ENCODE measurements at regions not wholly inside any gene's neighbourhood (a gene's known extent, or its start where the extent isn't known, plus 50 kb on each side); places are given as distances from the start of the nearest gene placed in this dataset.

GRCh38 chr14:38882533-38882932 lies 220.5 kb downstream of the SEC23A start:
- no peak for ATAC-seq

More at GRCh38 chr14:38882533-38882932, 220.5 kb downstream of the SEC23A start:
- H3K4me3 Mint-ChIP-seq = no peak overlapping the region
- TF ChIP-seq MLX (CRISPR knock-in tag; IDR thresholded peaks at IDR 0.05) = no peak
- no peak for TF ChIP-seq HMGA2 (CRISPR knock-in tag; IDR thresholded peaks at IDR 0.05)
- TF ChIP-seq GRHL2 (CRISPR knock-in tag; IDR thresholded peaks at IDR 0.05; ENCODE audit: insufficient replicate concordance, severe bottlenecking) = no peak
- no peak for TF ChIP-seq IRF1 (CRISPR knock-in tag; IDR thresholded peaks at IDR 0.05)
- TF ChIP-seq KAT7 (CRISPR knock-in tag; IDR thresholded peaks at IDR 0.05; ENCODE audit: borderline replicate concordance) = no peak
- no peak for TF ChIP-seq E2F4 (CRISPR knock-in tag; IDR thresholded peaks at IDR 0.05; ENCODE audit: borderline replicate concordance, low read depth)
- TF ChIP-seq EMX1 (CRISPR knock-in tag; IDR thresholded peaks at IDR 0.05) = no peak
- no peak for TF ChIP-seq CBFB (CRISPR knock-in tag; IDR thresholded peaks at IDR 0.05; ENCODE audit: low read depth)
- no peak for TF ChIP-seq ZNF671 (CRISPR knock-in tag; IDR thresholded peaks at IDR 0.05)
- no peak for TF ChIP-seq ERG (CRISPR knock-in tag; IDR thresholded peaks at IDR 0.05)
- TF ChIP-seq HMGXB4 (CRISPR knock-in tag; IDR thresholded peaks at IDR 0.05) = no peak
- no peak for TF ChIP-seq ARID4B (CRISPR knock-in tag; IDR thresholded peaks at IDR 0.05; ENCODE audit: borderline replicate concordance)
- TF ChIP-seq SOX15 (CRISPR knock-in tag; IDR thresholded peaks at IDR 0.05) = no peak
- no peak for TF ChIP-seq NFYB (CRISPR knock-in tag; conservative IDR thresholded peaks at IDR 0.05; ENCODE audit: low read depth)
- TF ChIP-seq E2F5 (CRISPR knock-in tag; IDR thresholded peaks at IDR 0.05) = no peak
- no peak for TF ChIP-seq ZNF416 (CRISPR knock-in tag; IDR thresholded peaks at IDR 0.05)
- TF ChIP-seq SMAD3 (CRISPR knock-in tag; IDR thresholded peaks at IDR 0.05; ENCODE audit: borderline replicate concordance) = no peak
- TF ChIP-seq FOXK1 (CRISPR knock-in tag; IDR thresholded peaks at IDR 0.05) = no peak
- TF ChIP-seq TCF7 (CRISPR knock-in tag; IDR thresholded peaks at IDR 0.05; ENCODE audit: low read depth) = no peak
- no peak for TF ChIP-seq PREB (CRISPR knock-in tag; IDR thresholded peaks at IDR 0.05; ENCODE audit: borderline replicate concordance)
- H3K4me1 Mint-ChIP-seq = no peaks in the 10 kb centered on the region
- ChIA-PET CTCF (no interaction called here), POLR2A (no interaction called here)
- H3K27ac Mint-ChIP-seq = no peak overlapping the region
- peaks cover 3% of the 10 kb centered on the region; the same call in 1 of the 2 replicates for H3K27me3 Mint-ChIP-seq (ENCODE audit: low read depth)
- no peaks in the 10 kb centered on the region for H3K36me3 Mint-ChIP-seq
- no peak for DNase-seq (ENCODE audit: low spot score)
- H3K9me3 Mint-ChIP-seq = no peaks in the 10 kb centered on the region

Measured in WTC11 (cell line).